B cell (primary cell): ENCODE measurements at regions not wholly inside any gene's neighbourhood (a gene's known extent, or its start where the extent isn't known, plus 50 kb on each side); places are given as distances from the start of the nearest gene placed in this dataset.

ENCODE experiments used
- ATAC-seq: fragments of 200-7000 bp; cut with Tn5 transposase; one replicate; pipeline ENCODE4 v1.10.0; 2021; ENCODE audit warnings: low read depth, mild to moderate bottlenecking, moderate number of reproducible peaks, moderate library complexity
- CTCF ChIA-PET: fragments of 350-600 bp; sonication (Branson Sonifier 250); formaldehyde crosslinking; loops from one replicate; lab custom pipeline; 2021; ENCODE audit warnings: antibody characterized with exemption, inconsistent platforms; lab: Charles Lee
- POLR2A ChIA-PET: fragments of 350-600 bp; sonication (Branson Sonifier 250); formaldehyde crosslinking; loops from one replicate; lab custom pipeline; 2021; ENCODE audit warnings: antibody characterized with exemption; lab: Charles Lee
- DNase-seq: peaks from one replicate; pipeline ENCODE4 v3.0.0; 2013
- H2AFZ ChIP-seq: 2 replicates; pipeline ENCODE4 v1.6.1; 2012; ENCODE audit warnings: mild to moderate bottlenecking, low read depth, low read length; ENCODE audit not compliant: insufficient read depth, poor library complexity, severe bottlenecking
- H3K27ac ChIP-seq, 2 donors: 1 replicate in 1 of 2; 2 replicates in 1 of 2; pipeline ENCODE4 v1.5.1; 2012 to 2013; ENCODE audit warnings: low read length in 2 of 2, mild to moderate bottlenecking in 2 of 2, moderate library complexity in 1 of 2
- H3K27me3 ChIP-seq, 4 experiments: fragments of 200-600 bp in 1 of 4; sonication (generic) in 1 of 4; replicated peaks in 1 of 4; 1 replicate in 2 of 4; 2 replicates in 2 of 4; pipeline versions ENCODE4 v1.6.1 to v1.7.0; 2013 to 2016; ENCODE audit warnings: low read length in 3 of 4, mild to moderate bottlenecking in 2 of 4, mixed read lengths in 1 of 4, moderate library complexity in 1 of 4; ENCODE audit not compliant: insufficient read depth in 4 of 4, control insufficient read depth in 3 of 4; ENCODE audit errors: control extremely low read depth in 1 of 4
- H3K36me3 ChIP-seq, 2 experiments: replicated peaks in 1 of 2; 1 replicate in 1 of 2; 2 replicates in 1 of 2; pipeline versions ENCODE4 v1.6.1 to v1.7.1; 2013; ENCODE audit warnings: low read length in 1 of 2; ENCODE audit not compliant: insufficient read depth in 2 of 2, control insufficient read depth in 1 of 2; ENCODE audit errors: control extremely low read depth in 1 of 2, extremely low read depth in 1 of 2
- H3K4me1 ChIP-seq, 2 donors: fragments of 200-600 bp in 1 of 2; sonication (generic) in 1 of 2; 1 replicate in 1 of 2; 2 replicates in 1 of 2; pipeline versions ENCODE4 v1.5.1 to v1.6.1; 2013 to 2017; ENCODE audit warnings: low read length in 2 of 2; ENCODE audit not compliant: control insufficient read depth in 2 of 2, insufficient read depth in 2 of 2
- H3K4me2 ChIP-seq: replicated peaks from 2 replicates; pipeline ENCODE3; 2012; ENCODE audit warnings: mild to moderate bottlenecking, low read depth, low read length; ENCODE audit not compliant: poor library complexity, severe bottlenecking
- H3K4me3 ChIP-seq, 5 experiments: fragments of 200-600 bp in 1 of 5; sonication (generic) in 1 of 5; 1 replicate in 3 of 5; 2 replicates in 2 of 5; pipeline versions ENCODE4 v1.5.1 to v1.7.0; 2011 to 2016; ENCODE audit warnings: low read length in 4 of 5, mild to moderate bottlenecking in 4 of 5, low read depth in 2 of 5, control low read depth in 1 of 5, moderate library complexity in 1 of 5; ENCODE audit not compliant: insufficient read depth in 1 of 5; ENCODE audit errors: control extremely low read depth in 1 of 5, extremely low read depth in 1 of 5
- H3K79me2 ChIP-seq: fragments of 200-600 bp; sonication (generic); one replicate; pipeline ENCODE4 v1.6.0; 2016; ENCODE audit warnings: low read length; ENCODE audit not compliant: control insufficient read depth, insufficient read depth
- H3K9ac ChIP-seq: fragments of 200-600 bp; sonication (generic); 2 replicates; pipeline ENCODE4 v1.6.1; 2017; ENCODE audit warnings: mild to moderate bottlenecking, low read length, moderate library complexity
- H3K9me3 ChIP-seq, 3 donors: one replicate each; pipeline versions ENCODE4 v1.6.1 to v1.7.1; 2013; ENCODE audit warnings: low read length in 2 of 3; ENCODE audit not compliant: control insufficient read depth in 2 of 3, insufficient read depth in 1 of 3; ENCODE audit errors: control extremely low read depth in 1 of 3
- H4K20me1 ChIP-seq: 2 replicates; pipeline ENCODE4 v1.6.0; 2012; ENCODE audit warnings: mild to moderate bottlenecking, low read length; ENCODE audit not compliant: insufficient read depth, control insufficient read depth, poor library complexity, severe bottlenecking
- H3K27ac Mint-ChIP-seq: one replicate; pipeline ENCODE4 v1.8.0; 2021; ENCODE audit warnings: mixed read lengths
- H3K27me3 Mint-ChIP-seq: one replicate; pipeline ENCODE4 v1.8.0; 2021; ENCODE audit warnings: mixed read lengths
- H3K4me1 Mint-ChIP-seq: one replicate; pipeline ENCODE4 v1.8.0; 2021; ENCODE audit warnings: mixed read lengths
- H3K4me3 Mint-ChIP-seq: one replicate; pipeline ENCODE4 v1.8.0; 2021; ENCODE audit warnings: mixed read lengths
- H3K9me3 Mint-ChIP-seq: one replicate; pipeline ENCODE4 v1.8.0; 2022; ENCODE audit warnings: mixed read lengths; ENCODE audit not compliant: insufficient read depth
- EZH2 ChIP-seq: IDR thresholded peaks from 2 replicates; pipeline ENCODE4 v1.6.1; 2012; ENCODE audit warnings: borderline replicate concordance, low read depth, mild to moderate bottlenecking, moderate library complexity, low read length; ENCODE audit not compliant: insufficient read depth, poor library complexity, severe bottlenecking
- WGBS: methylation state at CpG from one replicate; pipeline ENCODE4 v1.1.5; 2013; ENCODE audit warnings: missing lambda C conversion rate; ENCODE audit not compliant: insufficient coverage; 5-methylcytosine and 5-hydroxymethylcytosine counted together
- intact Hi-C: fragments of 100-400 bp; cut with micrococcal nuclease; formaldehyde crosslinking; loops from one replicate; pipeline ENCODE4 v1.10.0; 2022
- TF ChIP-seq, protein P1 (sequence below): fragments of 200-600 bp; IDR thresholded peaks from one replicate; pipeline ENCODE4 v1.8.0; 2022; ENCODE audit warnings: antibody characterized with exemption, mild to moderate bottlenecking

DNA sequence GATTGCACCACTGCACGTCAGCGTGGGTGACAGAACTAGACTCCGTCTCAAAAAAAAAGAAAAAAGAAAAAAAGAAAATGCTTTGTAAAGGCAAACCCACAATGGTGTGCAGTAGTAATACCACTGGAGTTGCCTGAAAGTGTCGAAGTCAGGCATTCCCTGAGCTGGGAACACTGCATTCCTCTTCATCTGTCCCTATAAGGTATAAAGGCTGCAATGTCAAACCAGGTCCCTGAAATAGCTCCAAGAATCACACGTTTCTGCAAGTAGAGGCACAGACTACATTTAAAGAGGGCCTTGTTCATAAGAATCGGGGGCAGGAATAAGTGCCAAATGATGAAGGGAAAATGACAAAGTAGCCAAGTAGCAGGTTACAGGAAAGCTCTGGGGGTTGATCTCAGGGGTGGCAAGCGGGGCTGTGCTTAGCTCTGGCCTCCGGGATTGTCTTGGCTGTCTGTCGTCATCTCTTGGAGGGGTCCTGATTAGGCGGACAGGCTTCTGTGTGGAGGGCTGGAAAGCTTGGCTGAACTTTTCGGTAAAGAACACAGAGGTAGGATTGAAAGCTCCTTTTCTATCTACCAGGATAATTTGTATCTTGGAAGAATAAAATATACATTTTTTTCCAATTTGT lies 109.1 kb downstream of the PFKFB3 start:
- no peak for ATAC-seq

GRCh38 chr10:6312636-6313035 lies 109.9 kb downstream of the PFKFB3 start:
- H3K27ac Mint-ChIP-seq: no peak overlapping the region

More for the DNA sequence above, 109.1 kb downstream of the PFKFB3 start:
- Histone ChIP-seq H3K9ac (no peak overlapping the region), H3K4me1 (peaks cover 5 to 7% of the 10 kb centered on the region in 2 donors), H4K20me1 (no peaks in the 10 kb centered on the region), H3K79me2 (no peaks in the 10 kb centered on the region), H3K27ac (no peak overlapping the region), H2AFZ (no peak overlapping the region), H3K36me3 (no peaks in the 10 kb centered on the region), H3K9me3 (peaks cover 0 to 7% (median 3%) of the 10 kb centered on the region in 3 donors), H3K4me3 (no peak overlapping the region), H3K4me2 (no peak overlapping the region), H3K27me3 (no peaks in the 10 kb centered on the region)
- ChIA-PET CTCF (interaction anchor here (1.1 to 3.6 kb wide), 3 partner anchors 8 to 90 kb away, joined by 3 to 15 read pairs (median 4); no protein-coding TSS in a partner anchor), POLR2A (interaction anchor here (0.6 kb wide), 1 partner anchor 95 kb away, joined by 3 read pairs; no protein-coding TSS in a partner anchor)
- no peak for DNase-seq
- peaks cover 13% of the 10 kb centered on the region for H3K4me1 Mint-ChIP-seq
- TF ChIP-seq, protein P1, sequence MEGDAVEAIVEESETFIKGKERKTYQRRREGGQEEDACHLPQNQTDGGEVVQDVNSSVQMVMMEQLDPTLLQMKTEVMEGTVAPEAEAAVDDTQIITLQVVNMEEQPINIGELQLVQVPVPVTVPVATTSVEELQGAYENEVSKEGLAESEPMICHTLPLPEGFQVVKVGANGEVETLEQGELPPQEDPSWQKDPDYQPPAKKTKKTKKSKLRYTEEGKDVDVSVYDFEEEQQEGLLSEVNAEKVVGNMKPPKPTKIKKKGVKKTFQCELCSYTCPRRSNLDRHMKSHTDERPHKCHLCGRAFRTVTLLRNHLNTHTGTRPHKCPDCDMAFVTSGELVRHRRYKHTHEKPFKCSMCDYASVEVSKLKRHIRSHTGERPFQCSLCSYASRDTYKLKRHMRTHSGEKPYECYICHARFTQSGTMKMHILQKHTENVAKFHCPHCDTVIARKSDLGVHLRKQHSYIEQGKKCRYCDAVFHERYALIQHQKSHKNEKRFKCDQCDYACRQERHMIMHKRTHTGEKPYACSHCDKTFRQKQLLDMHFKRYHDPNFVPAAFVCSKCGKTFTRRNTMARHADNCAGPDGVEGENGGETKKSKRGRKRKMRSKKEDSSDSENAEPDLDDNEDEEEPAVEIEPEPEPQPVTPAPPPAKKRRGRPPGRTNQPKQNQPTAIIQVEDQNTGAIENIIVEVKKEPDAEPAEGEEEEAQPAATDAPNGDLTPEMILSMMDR: no peak
- TF ChIP-seq EZH2: no peak
- no peaks in the 10 kb centered on the region for H3K27me3 Mint-ChIP-seq
- 98% methylated on average over 8 of the region's 11 CpGs for WGBS
- no peaks in the 10 kb centered on the region for H3K9me3 Mint-ChIP-seq
- no peak overlapping the region for H3K4me3 Mint-ChIP-seq
- intact Hi-C loops: no loop called here
- no peak overlapping the region for H3K27ac Mint-ChIP-seq

More at GRCh38 chr10:6312636-6313035, 109.9 kb downstream of the PFKFB3 start:
- no peaks in the 10 kb centered on the region for H3K27me3 Mint-ChIP-seq
- Histone ChIP-seq H3K9me3 (no peaks in the 10 kb centered on the region), H3K27ac (no peak overlapping the region), H3K4me3 (no peak overlapping the region), H3K4me1 (peaks cover 7 to 11% of the 10 kb centered on the region in 2 donors), H3K79me2 (no peaks in the 10 kb centered on the region), H2AFZ (no peak overlapping the region), H3K36me3 (no peaks in the 10 kb centered on the region), H3K27me3 (no peaks in the 10 kb centered on the region), H3K9ac (no peak overlapping the region), H3K4me2 (no peak overlapping the region), H4K20me1 (no peaks in the 10 kb centered on the region)
- H3K9me3 Mint-ChIP-seq: no peaks in the 10 kb centered on the region
- ATAC-seq (no peak), DNase-seq (no peak)
- WGBS: 86% methylated on average over 1 of the region's 6 CpGs
- CTCF ChIA-PET: interaction anchor here (0.6 to 3.6 kb wide), 4 partner anchors 70 to 415 kb away, joined by 3 to 15 read pairs (median 4); no protein-coding TSS in a partner anchor
- TF ChIP-seq, protein P1: no peak
- TF ChIP-seq EZH2: no peak
- H3K4me1 Mint-ChIP-seq: peaks cover 14% of the 10 kb centered on the region
- H3K4me3 Mint-ChIP-seq: no peak overlapping the region
- POLR2A ChIA-PET: no interaction called here
- intact Hi-C loops: no loop called here
